NOMO-1 treated with dmso at 0.1 percent for 144 hours (cell line): ENCODE measurements at regions not wholly inside any gene's neighbourhood (a gene's known extent, or its start where the extent isn't known, plus 50 kb on each side); places are given as distances from the start of the nearest gene placed in this dataset.

Source experiments
- DNase-seq: peaks from one replicate; lab custom pipeline; 2025; ENCODE audit not compliant: unreplicated experiment; lab: John Stamatoyannopoulos, UW

DNA sequence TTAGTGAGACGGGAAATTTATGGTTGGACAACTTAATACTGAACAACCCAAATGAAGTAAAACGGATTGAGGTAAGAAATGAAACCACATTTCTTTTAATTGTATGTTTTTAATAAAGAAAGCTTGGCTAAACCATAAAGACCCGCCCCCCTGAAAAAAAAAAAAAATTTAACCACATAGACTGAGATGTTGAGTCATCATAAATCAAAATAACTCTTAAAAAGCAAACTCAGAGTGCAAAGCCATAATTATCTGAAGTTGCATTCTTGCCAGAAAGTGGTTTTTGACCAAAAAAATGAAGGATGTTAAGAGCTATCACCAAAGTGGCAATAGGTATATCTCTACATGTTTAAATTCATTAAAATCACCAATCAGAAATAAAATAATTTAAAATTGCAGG is 101.8 kb upstream of the COL21A1 start:
- no peak for DNase-seq

GRCh38 chr6:56348578-56348977 is 101.2 kb upstream of the COL21A1 start:
- DNase-seq = no peak

GRCh38 chr6:56347526-56347925 is 100.1 kb upstream of the COL21A1 start:
- DNase-seq = no peak

DNA sequence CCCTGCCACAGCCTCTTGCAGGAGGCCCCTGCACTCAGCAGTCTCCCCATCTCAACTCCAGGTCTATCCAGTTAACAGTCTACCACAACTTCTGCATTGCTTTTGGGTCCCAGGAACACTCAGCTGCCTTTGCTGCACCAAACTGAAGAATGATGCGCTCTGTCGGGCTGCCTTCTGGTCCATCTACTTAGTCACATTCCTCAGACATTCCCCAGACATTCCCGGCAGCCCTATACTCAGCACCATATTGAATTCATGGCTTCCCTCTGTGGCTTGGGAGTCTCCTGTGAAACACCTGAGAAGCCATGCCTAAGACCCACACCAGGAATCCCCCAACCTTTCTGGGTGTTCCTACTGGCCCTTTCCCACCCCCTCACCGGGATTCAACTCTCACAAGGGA is 99.6 kb upstream of the COL21A1 start:
- DNase-seq = no peak

DNA sequence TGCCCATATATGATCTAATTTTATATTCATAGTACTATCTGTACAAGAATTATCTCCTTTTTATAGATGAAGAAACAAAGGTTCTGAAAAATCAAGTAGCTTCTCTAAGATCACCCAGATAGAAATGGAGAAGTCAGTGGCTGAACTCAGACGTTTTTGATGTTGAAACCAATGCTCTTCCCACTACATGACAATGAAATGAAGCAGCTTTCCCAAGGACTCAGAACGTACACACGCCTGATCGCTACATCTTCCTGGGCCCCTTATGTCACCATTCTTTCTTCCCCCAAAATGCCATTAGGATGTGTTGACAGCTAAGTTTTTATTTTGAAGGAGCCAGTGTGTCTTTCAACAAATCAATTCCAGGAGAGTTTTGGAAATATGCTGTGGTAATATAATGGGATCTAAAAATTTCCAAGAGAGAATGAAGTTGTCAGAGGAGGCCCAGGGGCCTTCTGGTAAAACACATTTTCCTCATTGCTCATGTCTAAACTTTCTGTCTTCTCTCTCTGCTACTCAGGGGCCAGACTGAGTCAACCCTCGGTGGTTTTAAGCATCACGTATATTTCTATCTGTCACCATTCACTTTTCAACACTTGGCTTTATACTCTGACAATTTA is 98.1 kb upstream of the COL21A1 start:
- no peak for DNase-seq

- DNase-seq = no peak
Measured at GRCh38 chr6:56343295-56343694, 95.9 kb upstream of the COL21A1 start.

DNA sequence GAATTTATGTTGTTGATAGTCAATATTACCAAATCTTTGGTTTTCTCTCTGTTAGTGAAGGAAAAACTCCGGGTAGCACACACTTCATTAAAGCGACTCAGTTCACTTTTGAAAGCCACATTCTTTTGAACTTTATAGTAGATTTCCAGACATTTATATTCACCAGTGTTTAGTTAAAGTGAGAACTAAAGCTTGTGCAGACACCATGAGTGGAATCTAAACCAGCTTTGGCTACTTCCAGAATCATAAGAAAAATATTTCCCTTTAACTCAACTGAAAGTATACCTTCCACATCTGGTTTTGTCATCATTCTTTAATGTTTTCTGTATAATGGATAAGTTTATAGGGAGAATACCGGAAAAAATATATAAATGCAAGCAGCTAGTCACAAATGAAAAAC is 92.1 kb upstream of the COL21A1 start:
- no peak for DNase-seq

DNA sequence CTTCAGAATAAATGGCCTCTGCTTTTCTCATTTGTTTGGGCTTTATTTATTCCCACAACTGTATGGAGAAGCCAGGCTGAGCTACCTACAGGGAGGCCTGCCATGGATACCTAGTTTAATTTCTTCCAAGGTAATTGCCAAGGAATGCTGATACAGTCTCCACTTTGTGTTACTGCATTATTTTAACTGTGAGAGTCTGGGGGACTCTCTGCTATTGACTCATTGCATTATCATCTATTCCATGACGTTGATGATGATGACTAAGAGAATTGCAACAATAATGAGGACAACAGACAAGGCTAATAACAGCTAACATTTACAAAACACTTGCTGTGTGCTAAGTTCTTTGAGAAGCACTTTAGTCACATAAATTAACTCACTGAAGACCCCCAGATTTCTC is 88.3 kb upstream of the COL21A1 start:
- DNase-seq = no peak

GRCh38 chr6:56334937-56335336 is 87.6 kb upstream of the COL21A1 start:
- no peak for DNase-seq

- DNase-seq = no peak
Measured at GRCh38 chr6:56329271-56330050, 82.1 kb upstream of the COL21A1 start.

DNA sequence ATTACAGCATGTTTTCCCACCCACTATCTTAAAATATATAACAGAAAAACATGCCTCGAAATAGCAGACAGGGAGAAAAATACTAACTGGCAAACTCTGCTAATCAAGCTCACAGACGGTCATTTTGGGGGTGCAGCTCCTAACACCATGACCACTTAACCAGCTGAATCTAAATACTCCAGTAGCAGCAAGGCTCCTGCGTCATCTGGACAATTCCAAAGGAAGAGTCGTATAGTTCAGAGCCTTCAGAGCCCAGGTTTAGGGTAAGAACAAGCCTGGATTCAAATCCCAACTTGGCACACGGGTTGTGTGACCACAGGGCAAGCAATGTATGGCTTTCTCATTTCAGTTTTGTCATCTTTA is 81.3 kb upstream of the COL21A1 start:
- DNase-seq = no peak

DNA sequence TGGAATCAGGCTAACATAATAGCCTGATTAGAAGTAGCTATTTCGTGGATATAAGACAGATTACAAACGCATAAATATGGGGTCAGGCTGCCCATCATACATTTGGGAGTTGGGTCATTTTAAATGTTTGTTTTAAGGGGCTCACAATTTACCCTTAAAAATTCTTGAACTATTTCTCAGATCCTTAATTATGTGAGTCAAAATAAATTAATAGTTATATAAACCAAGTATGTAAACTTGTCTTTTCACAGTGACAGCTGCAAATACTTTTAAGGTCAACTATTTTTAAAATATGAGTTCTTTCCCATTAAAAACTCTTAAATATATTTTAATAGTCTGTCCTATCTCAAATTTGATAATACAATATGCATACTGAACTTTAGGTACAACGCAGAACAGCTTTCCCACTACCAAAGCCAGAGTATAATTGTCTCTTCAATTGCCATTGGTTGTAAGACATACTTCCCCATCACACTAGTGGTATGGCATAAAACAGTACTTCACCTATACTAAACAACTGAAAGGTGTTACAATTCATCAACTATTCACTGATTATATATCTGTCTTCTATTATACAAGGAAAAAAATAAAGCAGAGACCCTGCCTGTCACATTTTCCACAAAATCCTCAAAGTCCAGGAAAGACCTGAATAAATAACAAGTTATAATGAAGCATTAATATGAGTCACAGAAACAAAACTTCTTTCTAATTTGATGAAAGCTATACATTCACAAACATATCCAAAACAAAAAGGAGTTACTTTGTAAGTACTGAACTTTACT is 80.8 kb upstream of the COL21A1 start:
- no peak for DNase-seq

DNA sequence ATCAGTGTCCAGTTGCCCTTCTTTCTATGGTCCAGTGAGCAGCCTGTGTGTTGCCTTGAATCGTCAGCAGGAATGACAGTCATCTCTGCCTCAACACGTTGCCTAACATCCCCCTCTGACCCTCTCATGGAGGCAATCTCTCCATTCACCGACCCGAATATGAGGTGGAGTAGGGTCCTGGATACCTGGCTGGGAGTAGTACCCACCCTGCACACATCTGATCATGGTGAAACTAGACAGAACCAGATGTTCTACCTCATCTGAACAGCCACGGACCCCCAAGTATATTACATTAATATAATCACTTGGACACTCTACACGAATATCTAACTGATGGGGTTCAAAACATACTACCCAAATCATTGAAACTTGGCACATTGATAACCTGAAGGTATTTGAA is 77.0 kb upstream of the COL21A1 start:
- no peak for DNase-seq

DNA sequence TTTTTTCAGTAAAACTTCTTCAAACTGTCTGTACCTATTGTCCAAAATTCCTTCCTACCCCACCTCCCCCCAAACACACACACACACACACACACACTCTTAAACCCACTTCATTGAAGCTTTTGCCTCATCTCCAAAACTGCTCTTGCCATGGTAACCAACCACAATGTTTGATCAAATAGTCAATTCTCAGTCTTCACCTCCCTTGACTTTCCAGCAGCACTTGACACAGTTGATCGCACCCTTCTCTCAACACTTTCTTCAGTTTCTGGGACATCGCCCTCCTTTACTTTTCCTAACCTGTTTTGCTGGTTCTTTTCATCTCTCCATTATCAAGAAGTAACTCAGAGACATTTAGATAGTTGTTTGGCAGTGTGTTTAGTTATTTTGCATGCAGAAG is 71.5 kb upstream of the COL21A1 start:
- no peak for DNase-seq

- no peak for DNase-seq
Measured at GRCh38 chr6:56314683-56315523, 67.5 kb upstream of the COL21A1 start.

- DNase-seq = no peak
Measured at GRCh38 chr6:56311533-56312448, 64.4 kb upstream of the COL21A1 start.

DNA sequence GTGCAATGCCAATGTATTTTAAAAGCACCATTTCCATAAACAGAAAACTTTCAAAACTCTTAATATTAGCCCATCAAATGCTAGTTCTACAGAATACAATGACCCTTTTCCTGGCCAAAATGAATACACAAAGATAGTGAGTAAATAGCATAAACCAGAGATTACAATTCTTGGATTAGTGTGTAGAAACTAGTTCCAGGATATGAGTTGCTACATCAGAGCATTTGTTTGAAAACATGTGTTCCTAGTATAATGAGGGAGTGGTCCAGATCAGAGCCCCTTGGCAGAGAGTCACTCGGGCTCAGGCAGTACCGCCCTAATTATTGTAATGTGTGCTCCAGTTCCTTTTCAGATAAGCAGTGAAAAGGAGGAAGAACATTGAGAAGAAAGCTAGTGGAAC is 63.7 kb upstream of the COL21A1 start:
- DNase-seq = no peak

DNA sequence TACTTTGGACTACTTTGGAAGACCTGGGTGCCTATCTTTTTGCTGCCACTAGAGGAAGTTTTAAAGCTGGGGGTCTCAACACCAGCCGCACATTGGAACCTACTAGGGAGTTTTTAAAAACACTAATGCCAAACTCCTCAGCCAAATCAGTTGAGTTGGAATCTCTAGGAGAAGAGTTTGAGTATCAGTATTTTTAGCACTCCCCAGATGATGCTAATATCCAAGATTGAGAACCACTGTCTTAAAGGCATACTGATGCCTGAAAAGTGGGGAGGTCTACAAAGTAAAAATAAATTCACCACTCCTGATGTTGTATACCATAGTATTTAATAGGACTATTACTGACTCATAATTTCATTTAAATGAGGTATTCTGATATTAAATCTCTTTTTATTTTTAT is 62.9 kb upstream of the COL21A1 start:
- no peak for DNase-seq

- no peak for DNase-seq
Measured at GRCh38 chr6:56299916-56300315, 52.5 kb upstream of the COL21A1 start.
